ENCODE measurements at regions not wholly inside any gene's neighbourhood (a gene's known extent, or its start where the extent isn't known, plus 50 kb on each side); places are given as distances from the start of the nearest gene placed in this dataset.
A peak's percentile ranks its signal among the peaks of the same experiment; 100 is the strongest.
"Not testable (repeated sequence)": the region's sequence is repeated elsewhere in the genome, so short reads cannot be mapped to it uniquely, and the experiment has no call there.

- DNase-seq = no peak
These were observed 63.0 kb downstream of the HOXA1 start for GRCh38 chr7:27032839-27033238.

DNA sequence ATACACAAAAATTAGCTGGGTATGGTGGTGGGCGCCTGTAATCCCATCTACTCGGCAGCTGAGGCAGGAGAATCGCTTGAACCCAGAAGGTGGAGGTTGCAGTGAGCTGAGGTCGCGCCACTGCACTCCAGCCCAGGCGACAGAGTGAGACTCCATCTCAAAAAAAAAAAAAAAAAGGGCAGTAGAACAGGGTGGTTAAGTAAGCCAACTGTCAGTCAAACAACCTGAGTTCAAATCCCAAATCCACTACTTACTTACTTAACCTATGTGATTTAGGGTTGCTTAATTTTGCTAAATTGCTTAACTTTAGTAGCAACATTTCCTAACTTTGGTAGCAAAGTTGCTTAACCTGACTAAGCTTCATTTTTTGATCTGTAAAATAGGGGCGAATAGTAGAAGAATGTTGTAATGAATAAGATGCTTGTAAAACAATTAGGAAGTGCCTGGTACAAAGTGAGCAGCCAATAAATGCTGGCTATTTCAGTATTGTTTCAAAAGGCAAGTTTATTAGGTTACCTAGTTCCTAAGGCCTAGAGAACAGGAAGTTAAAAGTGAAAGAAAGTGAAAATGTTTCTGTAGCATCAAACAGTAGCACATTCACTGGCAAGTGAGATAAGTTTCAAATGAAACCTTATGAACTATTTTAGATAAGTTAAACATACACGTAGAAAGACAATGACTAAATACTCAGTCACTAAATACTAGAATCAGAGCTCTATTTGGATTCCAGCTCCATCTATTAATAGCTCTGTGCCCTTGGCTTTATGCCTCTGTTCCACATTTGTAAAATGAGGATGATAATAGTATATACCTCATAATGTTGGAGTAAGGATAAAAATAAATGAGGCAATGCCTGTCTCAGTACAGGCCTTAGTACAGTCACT, 64.3 kb downstream of the HOXA1 start:
- DNase-seq = peak; percentile 19 to 57 (median 45)

- no peak for DNase-seq
These were observed 65.3 kb downstream of the HOXA1 start for GRCh38 chr7:27030393-27031050.

DNA sequence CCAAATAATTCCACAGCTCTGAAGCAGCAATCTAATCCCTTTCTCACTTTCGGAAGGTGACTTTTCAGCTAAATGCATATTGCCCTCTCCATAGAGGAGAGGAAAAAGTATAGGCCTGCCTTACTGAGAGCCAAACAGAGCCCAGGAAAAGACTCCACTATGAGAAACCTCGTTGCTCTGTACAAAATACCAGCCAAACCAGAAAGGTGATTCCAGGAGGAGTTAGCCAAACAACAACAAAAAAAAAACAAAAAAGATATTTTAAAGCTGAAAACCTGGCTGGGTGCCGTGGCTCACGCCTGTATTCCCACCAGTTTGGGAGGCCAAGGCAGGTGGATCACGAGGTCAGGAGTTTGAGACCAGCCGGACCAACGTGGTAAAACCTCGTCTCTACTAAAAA, 70.5 kb downstream of the HOXA1 start:
- no peak for DNase-seq

- DNase-seq = no peak
These were observed 85.7 kb downstream of the HOXA1 start for GRCh38 chr7:27010068-27010467.

- DNase-seq = no peak
These were observed 95.3 kb downstream of the HOXA1 start for GRCh38 chr7:27000496-27000895.

DNA sequence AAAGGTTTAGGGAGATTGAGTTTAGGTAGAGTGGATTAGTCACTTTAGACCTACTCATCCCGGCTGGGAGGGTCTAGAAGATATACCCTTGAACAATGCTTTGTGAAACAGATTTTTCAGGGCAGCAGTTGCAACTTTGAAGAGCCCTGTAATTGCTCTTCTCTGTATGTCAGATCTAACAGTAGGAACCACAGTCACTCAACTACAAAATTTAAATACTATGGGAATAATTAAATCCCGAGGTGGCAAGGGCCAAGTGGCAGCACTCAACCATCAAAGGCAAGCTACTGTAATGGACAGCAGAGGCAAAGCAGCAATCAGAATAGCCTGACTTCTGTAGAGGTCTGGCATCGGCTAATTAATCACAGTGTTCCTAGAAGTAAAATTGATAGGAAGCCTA, 97.5 kb downstream of the HOXA1 start:
- DNase-seq = not testable (repeated sequence)

- DNase-seq = no peak
These were observed 100.1 kb downstream of the HOXA1 start for GRCh38 chr7:26995666-26996065.

- no peak for DNase-seq
These were observed 101.7 kb downstream of the HOXA1 start for GRCh38 chr7:26993816-26994810.

- no peak for DNase-seq
These were observed 103.1 kb downstream of the HOXA1 start for GRCh38 chr7:26992670-26993069.

GRCh38 chr7:26991796-26992195, 104.0 kb downstream of the HOXA1 start:
- DNase-seq = peak; percentile 12 to 53 (median 34)

DNA sequence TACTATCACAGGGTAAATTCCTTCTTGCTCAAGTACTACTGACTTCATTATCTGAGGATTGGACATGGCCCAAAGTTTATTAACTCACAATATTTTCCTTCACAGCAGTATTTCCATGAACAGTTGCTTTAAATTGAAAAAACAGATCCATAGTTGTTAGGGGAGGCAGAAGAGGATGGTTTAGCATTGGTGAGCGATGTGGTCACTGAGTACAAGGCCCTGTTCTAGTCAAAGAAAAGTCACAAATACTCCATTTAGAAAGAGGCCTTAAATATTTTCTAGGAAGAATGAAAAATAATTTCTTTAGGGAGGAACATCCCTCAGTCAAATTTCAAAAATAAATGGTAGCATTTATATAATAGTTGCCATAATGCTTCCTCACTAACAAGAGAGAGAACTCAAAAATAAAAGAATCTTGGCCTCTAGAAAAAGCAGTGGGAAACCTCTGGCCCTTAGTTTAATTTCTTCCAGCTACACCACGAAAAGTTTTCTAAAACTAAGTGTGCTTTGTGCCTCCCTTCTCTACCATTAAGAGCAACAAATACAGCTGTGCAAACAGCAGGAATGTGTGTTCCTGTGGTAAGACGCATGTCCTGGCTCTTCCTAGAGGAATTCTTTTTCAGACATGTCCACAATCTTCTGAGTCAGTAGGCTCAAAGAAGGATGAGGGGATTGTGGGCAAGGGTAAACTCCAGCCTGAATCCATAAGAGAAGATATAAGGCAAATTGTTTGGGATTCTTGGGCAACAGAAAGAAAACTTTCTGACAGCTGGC, 105.7 kb downstream of the HOXA1 start:
- DNase-seq = no peak

DNA sequence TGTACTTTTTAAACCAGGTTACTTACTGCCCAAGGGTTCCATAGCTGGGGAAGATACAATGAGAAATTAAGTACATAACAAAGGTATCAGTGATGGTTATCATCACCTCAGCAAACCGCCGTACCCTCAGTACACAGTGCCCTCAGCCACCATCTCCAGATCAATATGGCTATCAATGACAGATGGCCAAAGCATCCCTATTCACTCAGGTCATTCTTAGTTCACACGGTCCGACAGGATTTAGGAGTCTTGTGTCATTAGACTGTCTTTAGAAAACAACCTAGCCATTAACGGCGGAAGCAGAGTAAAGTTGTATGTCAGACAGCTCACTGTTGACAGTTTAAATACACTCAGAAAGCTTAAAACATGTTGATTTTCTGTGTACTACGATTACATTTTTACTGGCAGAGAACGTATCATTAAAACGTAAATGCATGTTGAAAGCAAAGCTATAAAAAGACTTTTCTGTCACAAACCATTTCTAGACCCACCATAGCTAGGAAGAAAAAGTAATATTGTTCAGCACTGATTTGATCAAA, 106.9 kb downstream of the HOXA1 start:
- DNase-seq = no peak

DNA sequence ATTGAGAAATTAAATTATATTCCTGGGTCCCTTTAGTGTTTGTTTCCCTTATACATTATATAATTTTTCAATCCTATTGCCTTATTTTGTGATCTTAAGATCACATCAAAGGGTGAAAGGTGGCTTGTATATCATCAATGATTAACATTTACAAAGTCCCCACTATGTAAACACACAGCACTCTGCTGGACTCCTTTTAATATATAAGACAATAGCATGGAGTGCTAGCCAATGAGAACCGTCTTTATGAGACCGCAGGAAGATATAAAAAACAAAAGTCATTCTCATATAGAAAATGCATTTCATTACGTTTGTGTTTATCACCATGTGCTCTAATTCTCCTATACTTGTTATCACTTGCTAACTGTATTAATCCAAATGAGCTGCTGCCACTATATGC, 108.5 kb downstream of the HOXA1 start:
- no peak for DNase-seq

DNA sequence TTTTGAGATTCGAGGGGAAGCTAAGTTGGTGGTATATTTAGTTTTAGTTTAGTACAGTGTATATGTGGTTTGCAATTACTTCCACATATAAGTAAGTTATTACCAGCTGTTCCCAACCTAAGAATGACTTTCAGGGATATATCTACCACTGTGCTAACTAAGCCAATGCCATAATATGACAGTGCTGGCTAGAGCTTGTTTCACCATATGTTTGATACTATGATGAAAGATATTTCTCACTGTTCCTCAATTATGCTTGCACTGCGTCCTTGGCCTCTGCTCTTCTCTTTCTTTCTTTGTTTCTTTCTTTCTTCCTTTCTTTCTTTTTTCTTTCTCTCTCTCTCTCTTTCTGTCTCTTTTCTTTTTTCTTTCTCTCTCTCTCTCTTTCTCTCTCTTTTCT, 113.8 kb upstream of the SKAP2 start:
- peak; percentile 30 to 51 (median 49) for DNase-seq

GRCh38 chr7:26976840-26977239, 112.5 kb upstream of the SKAP2 start:
- DNase-seq = no peak

GRCh38 chr7:26971924-26972323, 107.5 kb upstream of the SKAP2 start:
- DNase-seq = not testable (repeated sequence)

DNA sequence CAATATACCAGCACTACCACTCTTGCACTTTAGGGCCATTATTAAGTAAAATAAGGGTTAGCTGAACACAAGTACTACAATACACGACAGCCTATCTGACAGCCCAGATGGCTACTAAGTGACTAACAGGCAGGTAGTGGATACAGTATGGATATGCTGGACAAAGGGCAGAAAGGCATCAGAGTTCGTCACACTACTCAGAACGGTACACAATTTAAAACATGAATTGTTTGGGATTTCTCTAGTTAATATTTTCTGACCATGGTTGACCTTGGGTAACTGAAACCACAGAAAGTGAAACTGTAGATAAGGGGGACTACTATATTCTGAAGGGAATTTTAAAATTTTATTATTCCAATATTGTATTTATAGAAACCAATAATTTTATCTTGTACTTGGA, 101.3 kb upstream of the SKAP2 start:
- DNase-seq = no peak

DNA sequence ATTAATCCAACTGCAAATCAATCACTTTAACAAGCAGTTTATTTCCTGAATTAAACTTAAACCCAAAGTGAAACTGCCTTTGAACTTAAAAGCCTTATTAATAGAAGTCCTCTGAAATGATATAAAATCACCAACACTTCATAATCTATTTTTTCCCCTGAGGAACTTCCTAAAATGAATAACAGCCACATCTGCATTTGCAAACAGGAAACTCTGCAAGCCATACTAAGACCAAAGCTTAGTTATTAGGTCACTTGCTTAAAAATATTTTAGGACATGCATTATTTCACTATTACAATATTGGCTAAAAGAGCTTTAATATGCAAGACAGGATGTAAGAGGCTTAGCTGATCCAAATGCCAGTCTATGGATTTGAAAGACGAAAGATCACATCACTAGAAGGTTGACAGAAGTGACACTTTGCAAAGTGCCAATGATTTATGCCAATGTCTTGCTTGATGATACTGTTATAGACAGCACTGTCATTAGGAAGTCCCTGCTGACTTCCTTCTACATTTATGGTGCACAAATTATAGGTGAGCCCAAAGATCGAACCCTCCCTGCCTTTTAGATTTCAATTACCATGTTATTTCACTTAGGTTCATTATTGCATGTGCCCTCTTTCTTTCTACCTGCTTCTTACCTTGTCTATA, 99.9 kb upstream of the SKAP2 start:
- DNase-seq = peak; percentile 40 to 66 (median 59)

DNA sequence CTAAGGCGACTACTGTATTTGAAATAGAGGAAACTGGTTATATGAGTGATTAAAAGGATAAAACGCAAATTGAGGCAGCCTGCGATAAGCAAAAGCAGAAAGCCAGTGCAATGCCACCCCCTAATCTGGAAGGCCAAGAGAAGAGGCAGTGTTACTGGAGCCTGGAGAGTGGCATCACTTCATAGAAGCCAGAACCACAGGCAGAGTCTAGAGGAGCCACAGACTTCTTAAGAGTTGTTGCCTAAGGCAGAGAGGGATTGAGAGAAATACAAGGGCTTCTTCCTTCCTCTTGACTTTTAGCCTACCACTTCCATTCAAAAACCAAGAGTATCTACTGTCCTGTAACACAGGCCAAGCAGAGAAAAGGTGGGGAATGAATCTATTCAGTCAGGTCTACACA, 94.9 kb upstream of the SKAP2 start:
- no peak for DNase-seq

DNA sequence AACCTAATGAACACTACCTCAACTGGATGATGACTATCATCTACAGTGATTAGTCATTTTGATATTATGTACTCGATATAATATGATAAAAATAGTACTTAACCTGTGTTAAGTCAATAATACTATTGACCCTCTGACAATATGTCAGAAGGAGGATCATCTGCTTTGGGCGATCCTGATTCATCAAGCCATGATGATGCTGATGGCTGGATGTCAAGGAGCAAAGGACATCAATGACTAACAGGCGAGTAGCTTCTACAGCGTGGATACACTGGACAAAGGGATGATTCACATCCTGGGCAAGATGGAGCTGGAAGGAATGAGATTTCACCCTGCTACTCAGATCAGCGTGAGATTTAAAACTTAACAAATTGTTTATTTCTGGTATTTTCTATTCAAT, 94.4 kb upstream of the SKAP2 start:
- peak; percentile 36 to 66 (median 46) for DNase-seq

All from suppressor macrophage treated with lipopolysaccharide for 1 hour (primary cell).